ENCODE measurements at regions not wholly inside any gene's neighbourhood (a gene's known extent, or its start where the extent isn't known, plus 50 kb on each side); places are given as distances from the start of the nearest gene placed in this dataset.

DNA sequence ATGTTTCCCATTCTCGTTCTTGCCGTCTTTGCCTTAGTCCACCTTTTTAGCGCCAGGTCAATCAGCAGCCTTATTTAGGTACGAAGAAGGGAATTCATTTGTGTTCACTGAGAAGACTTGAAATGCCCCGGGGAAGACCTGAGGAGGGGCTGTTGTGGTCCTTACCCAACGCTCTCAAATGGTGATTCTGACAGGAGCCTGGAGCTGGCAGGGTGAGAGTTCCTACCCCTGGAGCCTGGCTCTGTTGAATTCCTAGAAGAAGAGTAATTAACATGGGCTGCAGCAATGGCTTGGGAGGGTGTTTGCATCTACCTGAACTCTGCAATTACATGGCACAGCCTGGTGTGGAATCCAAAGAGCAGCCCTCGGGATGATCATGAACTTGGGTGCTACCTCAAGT lies 76.9 kb upstream of the DSCAM start:
- TF ChIP-seq GATA1 (IDR thresholded peaks at IDR 0.05; ENCODE audit: low read depth, low read length) (no peak), POLR2A (IDR thresholded peaks at IDR 0.05; ENCODE audit: low read length) (no peak)

Data from erythroblast (primary cell).